ENCODE measurements at regions not wholly inside any gene's neighbourhood (a gene's known extent, or its start where the extent isn't known, plus 50 kb on each side); places are given as distances from the start of the nearest gene placed in this dataset.

GRCh38 chr3:117745516-117745915 is 1035.9 kb downstream of the TUSC7 start:
- intact Hi-C loops (cut with micrococcal nuclease; ENCODE audit: unreplicated experiment) = no loop called here
- Histone ChIP-seq H3K9me3 (no peaks in the 10 kb centered on the region), H3K36me3 (ENCODE audit: control insufficient read depth, insufficient read depth, low read length) (no peaks in the 10 kb centered on the region), H3K4me1 (no peaks in the 10 kb centered on the region), H3K27me3 (replicated peaks; ENCODE audit: control insufficient read depth, insufficient read depth, low read length) (no peaks in the 10 kb centered on the region), H3K4me3 (ENCODE audit: low read depth, low read length) (no peak overlapping the region)
- no peak overlapping the region for H3K4me3 Mint-ChIP-seq (ENCODE audit: unreplicated experiment)
- no TSS peak for BruUV-seq (replicated peaks)
- no peaks in the 10 kb centered on the region for H3K9me3 Mint-ChIP-seq (ENCODE audit: unreplicated experiment)
- H3K4me1 Mint-ChIP-seq (ENCODE audit: low read depth, unreplicated experiment) = no peaks in the 10 kb centered on the region
- no peaks in the 10 kb centered on the region for H3K27me3 Mint-ChIP-seq (ENCODE audit: insufficient read depth, unreplicated experiment)
- no peak for DNase-seq
- POLR2A ChIA-PET = no interaction called here
- TF ChIP-seq CTCF (IDR thresholded peaks at IDR 0.05; ENCODE audit: insufficient read depth in 1 of 2, low read depth in 1 of 2, low read length in 1 of 2, severe bottlenecking in 1 of 2, unreplicated experiment in 1 of 2) = no peak
- CTCF ChIA-PET = no interaction called here
- no peak overlapping the region for H3K27ac Mint-ChIP-seq (ENCODE audit: unreplicated experiment)
- no peaks in the 10 kb centered on the region for H3K36me3 Mint-ChIP-seq (ENCODE audit: insufficient read depth, unreplicated experiment)

GRCh38 chr3:117746066-117746465 is 1036.5 kb downstream of the TUSC7 start:
- Histone ChIP-seq H3K4me1 (no peaks in the 10 kb centered on the region), H3K4me3 (ENCODE audit: low read depth, low read length) (no peak overlapping the region), H3K9me3 (no peaks in the 10 kb centered on the region), H3K27me3 (replicated peaks; ENCODE audit: control insufficient read depth, insufficient read depth, low read length) (no peaks in the 10 kb centered on the region), H3K36me3 (ENCODE audit: control insufficient read depth, insufficient read depth, low read length) (no peaks in the 10 kb centered on the region)
- intact Hi-C loops (cut with micrococcal nuclease; ENCODE audit: unreplicated experiment) = no loop called here
- Mint-ChIP-seq H3K36me3 (ENCODE audit: insufficient read depth, unreplicated experiment) (no peaks in the 10 kb centered on the region), H3K9me3 (ENCODE audit: unreplicated experiment) (no peaks in the 10 kb centered on the region), H3K27ac (ENCODE audit: unreplicated experiment) (no peak overlapping the region), H3K27me3 (ENCODE audit: insufficient read depth, unreplicated experiment) (no peaks in the 10 kb centered on the region), H3K4me1 (ENCODE audit: low read depth, unreplicated experiment) (no peaks in the 10 kb centered on the region), H3K4me3 (ENCODE audit: unreplicated experiment) (no peak overlapping the region)
- no peak for TF ChIP-seq CTCF (IDR thresholded peaks at IDR 0.05; ENCODE audit: insufficient read depth in 1 of 2, low read depth in 1 of 2, low read length in 1 of 2, severe bottlenecking in 1 of 2, unreplicated experiment in 1 of 2)
- no peak for DNase-seq
- no TSS peak for BruUV-seq (replicated peaks)
- CTCF ChIA-PET = no interaction called here
- POLR2A ChIA-PET = no interaction called here

- intact Hi-C loops (cut with micrococcal nuclease; ENCODE audit: unreplicated experiment) = no loop called here
- Mint-ChIP-seq H3K27me3 (ENCODE audit: insufficient read depth, unreplicated experiment) (no peaks in the 10 kb centered on the region), H3K36me3 (ENCODE audit: insufficient read depth, unreplicated experiment) (no peaks in the 10 kb centered on the region), H3K4me3 (ENCODE audit: unreplicated experiment) (no peak overlapping the region), H3K9me3 (ENCODE audit: unreplicated experiment) (no peaks in the 10 kb centered on the region), H3K27ac (ENCODE audit: unreplicated experiment) (no peak overlapping the region), H3K4me1 (ENCODE audit: low read depth, unreplicated experiment) (no peaks in the 10 kb centered on the region)
- TF ChIP-seq CTCF (IDR thresholded peaks at IDR 0.05; ENCODE audit: insufficient read depth in 1 of 2, low read depth in 1 of 2, low read length in 1 of 2, severe bottlenecking in 1 of 2, unreplicated experiment in 1 of 2) = no peak
- no peak overlapping the region for H3K4me3 ChIP-seq (ENCODE audit: low read depth, low read length)
- H3K27me3 ChIP-seq (replicated peaks; ENCODE audit: control insufficient read depth, insufficient read depth, low read length) = no peaks in the 10 kb centered on the region
- ChIA-PET CTCF (no interaction called here), POLR2A (no interaction called here)
- H3K4me1 ChIP-seq = no peaks in the 10 kb centered on the region
- DNase-seq = no peak
- H3K36me3 ChIP-seq (ENCODE audit: control insufficient read depth, insufficient read depth, low read length) = no peaks in the 10 kb centered on the region
- H3K9me3 ChIP-seq = no peaks in the 10 kb centered on the region
- no TSS peak for BruUV-seq (replicated peaks)
Measured at GRCh38 chr3:117748131-117748530, 1038.6 kb downstream of the TUSC7 start.
